ENCODE measurements at regions not wholly inside any gene's neighbourhood (a gene's known extent, or its start where the extent isn't known, plus 50 kb on each side); places are given as distances from the start of the nearest gene placed in this dataset.

GRCh38 chr1:11596295-11596694 lies 57.9 kb downstream of the FBXO2 start:
- no peak for DNase-seq (ENCODE audit: low spot score)

GRCh38 chr1:11595285-11595684 lies 58.9 kb downstream of the FBXO2 start:
- no peak for DNase-seq (ENCODE audit: low spot score)

GRCh38 chr1:11594625-11595024 lies 59.6 kb downstream of the FBXO2 start:
- DNase-seq (ENCODE audit: low spot score) = no peak

- peak; percentile 32 for DNase-seq (ENCODE audit: low spot score)
These were observed 60.0 kb downstream of the FBXO2 start for GRCh38 chr1:11594222-11594621.

- DNase-seq (ENCODE audit: low spot score) = no peak
These were observed 61.5 kb downstream of the FBXO2 start for GRCh38 chr1:11592752-11593151.

GRCh38 chr1:11590395-11590794 lies 63.8 kb downstream of the FBXO2 start:
- DNase-seq (ENCODE audit: low spot score) = no peak

Data from umbilical cord (tissue), 1 donor.